Tibial nerve (tissue), 3 donors: ENCODE measurements at regions not wholly inside any gene's neighbourhood (a gene's known extent, or its start where the extent isn't known, plus 50 kb on each side); places are given as distances from the start of the nearest gene placed in this dataset.

Experiments
- POLR2A ChIP-seq, 2 donors: fragments of 450-650 bp; IDR thresholded peaks; one replicate each; pipeline ENCODE4 v1.6.1; 2017; ENCODE audit warnings: antibody characterized with exemption in 2 of 2, mild to moderate bottlenecking in 2 of 2, moderate library complexity in 2 of 2
- TF ChIP-seq, protein P1 (sequence below), 5 experiments: fragments of 200-600 bp in 3 of 5; fragments of 450-650 bp in 2 of 5; sonication (generic) in 3 of 5; IDR thresholded peaks; one replicate each; pipeline ENCODE4 v1.5.1; 2016 to 2019; ENCODE audit warnings: antibody characterized with exemption in 5 of 5, mild to moderate bottlenecking in 3 of 5, moderate library complexity in 2 of 5

DNA sequence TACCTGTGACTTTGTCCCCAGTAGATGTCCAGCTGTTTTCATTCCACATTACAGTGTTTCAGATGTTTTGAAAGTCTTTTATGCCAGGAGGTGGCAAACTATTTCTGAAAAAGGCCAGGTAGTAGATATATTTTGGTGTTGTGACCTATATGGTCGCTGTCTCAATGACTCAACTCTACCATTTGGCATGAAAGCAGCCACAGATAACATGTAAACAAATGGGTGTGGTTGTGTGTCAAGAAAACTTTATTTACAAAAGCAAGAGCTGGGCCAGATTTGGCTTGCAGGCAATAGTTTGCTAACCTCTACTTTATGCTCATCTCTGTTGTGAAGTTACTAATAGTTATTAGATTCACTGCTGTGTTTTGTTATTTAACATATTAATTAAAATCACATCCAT is 728.7 kb upstream of the EEF2KMT start:
- no peak for TF ChIP-seq POLR2A (IDR thresholded peaks at IDR 0.05)
- TF ChIP-seq, protein P1, sequence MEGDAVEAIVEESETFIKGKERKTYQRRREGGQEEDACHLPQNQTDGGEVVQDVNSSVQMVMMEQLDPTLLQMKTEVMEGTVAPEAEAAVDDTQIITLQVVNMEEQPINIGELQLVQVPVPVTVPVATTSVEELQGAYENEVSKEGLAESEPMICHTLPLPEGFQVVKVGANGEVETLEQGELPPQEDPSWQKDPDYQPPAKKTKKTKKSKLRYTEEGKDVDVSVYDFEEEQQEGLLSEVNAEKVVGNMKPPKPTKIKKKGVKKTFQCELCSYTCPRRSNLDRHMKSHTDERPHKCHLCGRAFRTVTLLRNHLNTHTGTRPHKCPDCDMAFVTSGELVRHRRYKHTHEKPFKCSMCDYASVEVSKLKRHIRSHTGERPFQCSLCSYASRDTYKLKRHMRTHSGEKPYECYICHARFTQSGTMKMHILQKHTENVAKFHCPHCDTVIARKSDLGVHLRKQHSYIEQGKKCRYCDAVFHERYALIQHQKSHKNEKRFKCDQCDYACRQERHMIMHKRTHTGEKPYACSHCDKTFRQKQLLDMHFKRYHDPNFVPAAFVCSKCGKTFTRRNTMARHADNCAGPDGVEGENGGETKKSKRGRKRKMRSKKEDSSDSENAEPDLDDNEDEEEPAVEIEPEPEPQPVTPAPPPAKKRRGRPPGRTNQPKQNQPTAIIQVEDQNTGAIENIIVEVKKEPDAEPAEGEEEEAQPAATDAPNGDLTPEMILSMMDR (IDR thresholded peaks at IDR 0.05), result no peak
